Skeletal muscle satellite cell (primary cell): ENCODE measurements at regions not wholly inside any gene's neighbourhood (a gene's known extent, or its start where the extent isn't known, plus 50 kb on each side); places are given as distances from the start of the nearest gene placed in this dataset.

Experiments
- H3K27me3 ChIP-seq: 2 replicates; pipeline ENCODE4 v1.7.0; 2013; ENCODE audit warnings: low read length; ENCODE audit not compliant: control insufficient read depth, insufficient read depth
- H3K36me3 ChIP-seq: 2 replicates; pipeline ENCODE4 v1.7.0; 2013; ENCODE audit warnings: mild to moderate bottlenecking, control low read depth, low read length; ENCODE audit not compliant: insufficient read depth
- H3K4me1 ChIP-seq: 2 replicates; pipeline ENCODE4 v1.7.0; 2013; ENCODE audit warnings: low read length; ENCODE audit not compliant: control insufficient read depth, insufficient read depth
- H3K4me2 ChIP-seq: 2 replicates; pipeline ENCODE4 v1.7.0; 2013; ENCODE audit warnings: mild to moderate bottlenecking, low read length
- H3K4me3 ChIP-seq: 2 replicates; pipeline ENCODE4 v1.7.0; 2013; ENCODE audit warnings: low read length
- H3K9ac ChIP-seq: 2 replicates; pipeline ENCODE4 v1.7.0; 2013; ENCODE audit warnings: mild to moderate bottlenecking, low read depth, low read length, moderate library complexity
- H3K9me3 ChIP-seq: replicated peaks from 2 replicates; pipeline ENCODE4 v1.7.0; 2013; ENCODE audit warnings: mild to moderate bottlenecking, control low read depth, low read length

DNA sequence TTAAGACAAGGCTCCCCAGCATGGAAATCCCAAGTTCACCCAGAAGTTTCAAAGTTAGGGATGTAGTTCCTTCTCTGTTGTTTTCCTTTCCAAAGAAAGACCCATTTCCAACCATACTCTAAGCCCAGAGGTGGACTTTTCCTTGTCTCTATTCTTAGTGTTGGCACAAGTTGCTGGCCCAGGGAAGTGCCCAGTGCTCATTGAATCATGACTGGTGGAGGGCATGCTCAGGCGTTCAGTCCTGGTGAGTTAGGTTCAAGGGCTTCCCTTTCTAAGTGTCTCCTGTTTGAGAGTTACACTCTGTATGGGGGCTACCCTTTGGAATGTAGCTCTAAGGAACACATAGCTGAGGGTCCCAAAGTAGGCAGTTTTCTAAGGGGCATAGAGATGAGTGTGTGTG lies 389.5 kb downstream of the KCNRG start:
- Histone ChIP-seq H3K9me3 (no peaks in the 10 kb centered on the region), H3K27me3 (peaks cover 7% of the 10 kb centered on the region), H3K36me3 (no peaks in the 10 kb centered on the region), H3K4me2 (no peak overlapping the region), H3K4me3 (no peak overlapping the region), H3K4me1 (peaks cover 26% of the 10 kb centered on the region), H3K9ac (no peak overlapping the region)

DNA sequence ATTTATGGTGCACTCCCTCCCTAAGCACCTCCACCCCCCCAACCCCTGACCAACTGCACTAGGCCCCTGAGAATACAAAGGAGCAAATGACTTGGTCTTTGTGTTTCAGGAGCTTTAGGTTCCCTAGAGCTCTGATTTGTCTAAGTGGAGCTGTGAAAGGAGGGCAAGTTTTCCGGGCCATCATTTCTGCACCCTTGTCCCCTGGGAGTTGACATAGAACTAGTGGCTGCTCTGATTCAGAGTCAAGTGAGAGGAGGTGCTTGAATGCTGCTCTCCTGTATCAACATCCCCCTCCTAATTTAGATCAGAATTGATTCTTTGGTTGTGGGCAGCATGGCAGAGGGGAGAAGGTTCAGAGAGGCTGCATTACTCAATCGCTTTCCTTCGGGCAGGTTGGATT lies 391.6 kb downstream of the KCNRG start:
- H3K4me2 ChIP-seq: no peak overlapping the region

DNA sequence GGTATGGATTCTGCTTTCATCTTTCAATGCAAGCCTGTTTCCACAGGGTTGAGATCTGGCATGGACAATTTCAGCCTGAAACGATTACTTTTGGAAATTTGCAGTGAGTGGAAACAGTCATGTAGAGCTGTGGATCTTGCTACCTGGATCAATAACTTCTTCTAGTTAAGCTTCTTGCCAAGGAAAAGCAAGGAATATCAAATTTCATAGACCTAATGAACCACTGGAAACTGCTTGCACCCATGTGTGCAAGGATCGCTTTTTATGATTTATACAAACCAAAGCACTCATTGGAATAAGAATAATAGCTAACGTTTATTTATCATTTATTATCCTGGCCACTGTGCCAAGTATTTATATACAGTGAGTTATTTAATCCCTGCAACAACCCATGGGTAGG lies 392.8 kb downstream of the KCNRG start:
- Histone ChIP-seq H3K9me3 (no peaks in the 10 kb centered on the region), H3K27me3 (peaks cover 3% of the 10 kb centered on the region), H3K4me3 (no peak overlapping the region), H3K36me3 (no peaks in the 10 kb centered on the region), H3K4me1 (peaks cover 25% of the 10 kb centered on the region), H3K4me2 (no peak overlapping the region), H3K9ac (no peak overlapping the region)

More for the DNA sequence above, 391.6 kb downstream of the KCNRG start:
- Histone ChIP-seq H3K9ac (no peak overlapping the region), H3K4me3 (no peak overlapping the region), H3K9me3 (no peaks in the 10 kb centered on the region), H3K36me3 (no peaks in the 10 kb centered on the region), H3K4me1 (peaks cover 21% of the 10 kb centered on the region), H3K27me3 (peaks cover 7% of the 10 kb centered on the region)

DNA sequence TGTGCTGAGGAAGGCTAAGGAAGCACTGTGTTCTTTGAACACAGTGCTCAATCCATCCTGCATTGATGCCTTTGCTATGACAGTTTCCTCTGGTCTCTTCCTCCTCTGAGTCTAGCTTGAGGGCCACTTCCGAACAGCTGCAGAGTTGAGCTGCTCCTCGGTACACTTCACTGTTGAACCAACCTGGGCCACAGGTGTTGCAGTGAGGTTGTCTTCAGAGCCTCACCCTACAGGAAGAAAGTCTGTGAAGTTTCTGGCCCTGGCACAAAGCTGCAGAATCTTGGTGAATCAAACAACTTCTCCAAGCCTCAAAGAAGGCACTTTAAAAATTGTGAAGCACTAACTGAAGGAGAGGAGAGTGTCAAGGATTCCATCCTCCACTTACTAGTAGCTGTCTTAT lies 394.0 kb downstream of the KCNRG start:
- Histone ChIP-seq H3K36me3 (no peaks in the 10 kb centered on the region), H3K9ac (no peak overlapping the region), H3K4me2 (no peak overlapping the region), H3K4me3 (no peak overlapping the region), H3K9me3 (no peaks in the 10 kb centered on the region), H3K4me1 (peaks cover 25% of the 10 kb centered on the region), H3K27me3 (no peaks in the 10 kb centered on the region)

DNA sequence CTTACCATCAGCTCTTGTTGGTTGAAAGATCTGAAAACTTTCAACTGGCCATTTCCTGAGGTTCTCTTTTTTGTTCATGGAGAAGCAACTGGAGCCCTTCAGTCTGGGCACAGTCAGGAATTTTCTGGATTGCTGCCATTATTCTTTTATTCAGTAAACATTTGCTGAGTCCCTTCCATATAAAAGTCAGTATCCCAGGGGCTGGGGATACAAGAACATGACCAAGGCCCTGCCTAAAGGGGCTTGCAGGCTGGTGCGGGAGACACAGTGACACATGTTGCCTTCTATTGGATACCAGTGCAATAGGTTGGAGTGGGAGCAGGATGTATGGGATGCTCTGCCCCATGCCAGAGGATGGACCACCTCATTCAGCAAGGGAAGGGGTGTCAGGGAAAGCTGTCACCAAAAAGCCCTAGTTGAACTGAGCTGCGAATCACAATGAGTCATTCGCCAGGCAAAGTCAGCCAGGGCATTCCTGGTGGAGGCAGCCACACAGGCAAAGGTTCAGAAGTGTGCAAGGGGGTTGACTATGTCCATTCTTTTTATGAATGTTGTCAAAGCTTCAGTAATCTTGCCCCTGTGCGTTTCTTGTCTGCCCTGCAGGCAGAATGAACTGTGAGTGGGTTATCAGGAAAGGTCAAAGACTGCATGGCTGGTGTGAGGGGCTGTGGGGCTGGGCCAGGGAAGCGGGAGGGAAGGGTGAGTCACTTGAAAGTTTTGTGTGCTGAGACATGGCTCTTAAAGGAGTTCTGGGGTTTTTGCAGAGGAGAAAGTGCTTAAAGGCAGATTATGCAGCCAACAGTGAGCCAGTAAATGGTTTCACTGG lies 395.9 kb downstream of the KCNRG start:
- no peaks in the 10 kb centered on the region for H3K36me3 ChIP-seq
- H3K4me3 ChIP-seq: no peak overlapping the region
- H3K4me2 ChIP-seq: peak overlapping the region; percentile 61
- H3K27me3 ChIP-seq: no peaks in the 10 kb centered on the region
- no peaks in the 10 kb centered on the region for H3K9me3 ChIP-seq
- H3K9ac ChIP-seq: no peak overlapping the region
- peaks cover 25% of the 10 kb centered on the region for H3K4me1 ChIP-seq

DNA sequence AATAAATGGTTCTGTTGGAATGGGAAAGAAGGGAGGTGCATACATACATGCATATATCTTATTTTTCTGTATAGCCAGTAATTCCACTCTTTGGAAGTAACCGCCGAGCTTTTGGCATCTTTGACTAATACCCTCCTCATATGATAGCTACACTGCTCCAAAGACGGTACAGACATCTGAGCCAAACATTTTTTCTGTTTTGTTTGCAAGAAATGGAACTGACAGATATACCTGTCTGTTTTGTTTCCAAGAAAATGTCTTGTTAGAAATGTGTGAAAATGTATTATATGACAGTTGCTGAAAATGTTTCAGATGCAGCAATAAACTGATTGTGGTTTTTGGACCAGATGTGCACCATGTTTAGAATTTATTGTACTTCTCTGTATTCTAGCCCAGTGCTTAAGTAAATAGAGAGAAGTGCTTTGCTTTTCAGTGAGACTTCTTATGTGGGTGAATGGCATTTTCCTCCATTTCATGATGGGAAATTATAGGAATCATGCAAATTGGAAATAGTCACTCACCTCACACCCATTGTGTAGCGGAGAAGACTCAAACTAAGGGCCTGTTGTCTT lies 396.9 kb downstream of the KCNRG start:
- Histone ChIP-seq H3K9me3 (no peaks in the 10 kb centered on the region), H3K4me3 (no peak overlapping the region), H3K36me3 (no peaks in the 10 kb centered on the region), H3K4me1 (peaks cover 25% of the 10 kb centered on the region), H3K4me2 (peak overlapping the region; percentile 4), H3K27me3 (no peaks in the 10 kb centered on the region), H3K9ac (no peak overlapping the region)

DNA sequence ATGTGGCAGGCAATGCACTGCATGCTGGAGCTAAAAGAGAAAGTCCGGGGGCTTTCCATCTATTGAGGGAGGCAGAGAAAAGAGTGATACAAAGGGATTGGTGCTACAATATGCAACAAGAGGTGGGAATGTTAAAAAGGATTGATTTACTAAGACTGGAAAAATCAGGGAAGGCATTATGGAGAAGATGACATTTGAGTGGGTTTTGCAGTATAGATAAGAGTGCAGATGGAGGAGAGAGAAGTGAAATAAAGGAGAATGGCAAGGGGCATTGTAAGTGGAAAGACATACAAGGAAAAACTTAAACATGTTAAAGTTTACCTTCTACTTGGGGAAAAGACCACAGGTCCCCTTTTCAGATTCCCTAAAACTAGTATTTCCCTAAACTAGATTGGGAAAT lies 399.4 kb downstream of the KCNRG start:
- peaks cover 28% of the 10 kb centered on the region for H3K4me1 ChIP-seq
- no peaks in the 10 kb centered on the region for H3K36me3 ChIP-seq
- H3K4me3 ChIP-seq: no peak overlapping the region
- no peaks in the 10 kb centered on the region for H3K9me3 ChIP-seq
- H3K4me2 ChIP-seq: no peak overlapping the region
- H3K9ac ChIP-seq: no peak overlapping the region
- no peaks in the 10 kb centered on the region for H3K27me3 ChIP-seq

DNA sequence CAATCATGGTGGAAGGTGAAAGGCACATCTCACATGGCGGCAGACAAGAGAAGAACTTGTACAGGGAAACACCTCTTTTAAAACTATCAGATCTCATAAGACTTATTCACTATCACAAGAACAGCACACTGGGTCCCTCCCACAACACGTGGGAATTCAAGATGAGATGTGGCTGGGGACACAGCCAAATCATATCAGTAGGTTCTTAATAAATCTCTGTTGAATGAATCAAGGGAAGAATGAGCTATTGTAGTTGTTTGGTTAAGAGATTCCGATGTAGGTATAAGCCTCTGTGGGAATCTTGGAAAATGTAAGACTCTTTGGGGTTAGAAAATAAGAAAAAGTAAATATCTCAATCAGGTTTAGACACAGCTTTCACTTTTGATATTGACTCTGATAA lies 400.2 kb downstream of the KCNRG start:
- no peaks in the 10 kb centered on the region for H3K36me3 ChIP-seq
- no peaks in the 10 kb centered on the region for H3K9me3 ChIP-seq
- H3K4me2 ChIP-seq: no peak overlapping the region
- H3K27me3 ChIP-seq: no peaks in the 10 kb centered on the region
- H3K9ac ChIP-seq: no peak overlapping the region
- peaks cover 33% of the 10 kb centered on the region for H3K4me1 ChIP-seq
- no peak overlapping the region for H3K4me3 ChIP-seq

DNA sequence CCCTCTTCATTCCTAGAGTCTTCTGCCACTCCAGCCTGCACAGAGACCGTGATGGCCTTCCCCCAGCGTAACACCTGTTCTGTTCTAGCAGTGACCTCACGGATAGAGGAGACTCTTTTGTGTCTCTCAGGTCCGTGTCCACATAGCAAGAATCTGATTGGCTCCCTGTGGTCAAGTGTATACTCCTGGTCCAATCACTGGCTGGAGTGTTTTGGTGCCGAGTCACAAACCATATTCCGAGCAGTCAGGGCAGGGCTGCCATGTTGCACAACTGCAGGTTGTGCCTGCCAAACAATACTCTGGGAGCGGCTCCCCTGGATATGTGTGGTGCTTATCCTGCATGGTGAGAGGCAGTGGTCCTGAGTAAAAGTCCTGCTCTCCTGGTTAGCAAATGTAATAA lies 402.4 kb downstream of the KCNRG start:
- Histone ChIP-seq H3K9ac (no peak overlapping the region), H3K36me3 (no peaks in the 10 kb centered on the region), H3K4me3 (no peak overlapping the region), H3K4me2 (no peak overlapping the region), H3K4me1 (peaks cover 28% of the 10 kb centered on the region), H3K27me3 (no peaks in the 10 kb centered on the region), H3K9me3 (no peaks in the 10 kb centered on the region)

DNA sequence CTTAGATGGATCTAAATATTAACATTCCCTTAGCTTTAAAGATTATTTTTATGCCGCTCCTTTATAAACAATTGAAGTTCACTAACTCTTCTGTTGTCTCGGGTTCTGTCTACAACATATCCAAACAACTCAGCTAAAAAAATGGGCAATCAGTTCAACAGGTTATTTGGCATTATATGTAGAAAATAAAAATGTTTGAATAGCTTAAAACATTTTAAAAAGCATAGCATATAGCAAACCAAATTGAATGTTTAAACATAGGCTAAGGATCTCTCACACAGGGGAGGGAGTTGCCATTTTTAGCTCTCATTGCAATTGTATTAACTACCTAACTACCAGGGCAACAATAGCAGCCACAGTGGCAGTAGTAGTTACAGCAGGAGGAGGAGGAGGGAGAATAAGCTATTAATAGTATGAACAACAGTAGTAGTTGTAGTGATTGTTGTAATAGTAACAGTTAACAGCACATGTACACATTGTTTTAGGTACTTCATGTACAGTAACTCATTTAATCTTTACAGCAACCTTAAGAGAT lies 404.2 kb downstream of the KCNRG start:
- Histone ChIP-seq H3K27me3 (no peaks in the 10 kb centered on the region), H3K36me3 (no peaks in the 10 kb centered on the region), H3K4me3 (no peak overlapping the region), H3K9ac (no peak overlapping the region), H3K4me2 (no peak overlapping the region), H3K9me3 (no peaks in the 10 kb centered on the region), H3K4me1 (peaks cover 24% of the 10 kb centered on the region)

DNA sequence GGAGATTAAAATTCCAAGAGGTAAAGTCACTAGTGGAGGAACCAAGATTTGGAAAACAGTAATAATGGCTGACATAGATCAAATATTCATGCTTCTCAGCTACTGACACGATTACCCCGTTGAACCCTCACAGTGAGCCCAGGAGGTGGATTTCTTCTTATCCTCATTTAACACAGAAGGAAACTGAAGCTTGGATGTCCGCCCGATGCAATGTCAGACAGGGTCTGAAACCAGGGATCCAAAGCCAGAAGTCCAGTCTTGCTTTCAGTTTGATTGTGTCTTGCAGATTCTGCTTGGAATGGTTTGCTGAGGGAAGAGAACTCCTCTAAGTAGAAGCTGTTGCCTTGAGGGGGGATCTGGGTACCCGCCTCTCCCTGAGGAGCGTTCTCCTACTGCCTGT lies 404.7 kb downstream of the KCNRG start:
- Histone ChIP-seq H3K4me2 (no peak overlapping the region), H3K27me3 (no peaks in the 10 kb centered on the region), H3K9ac (no peak overlapping the region), H3K4me1 (peaks cover 24% of the 10 kb centered on the region), H3K9me3 (no peaks in the 10 kb centered on the region), H3K4me3 (no peak overlapping the region), H3K36me3 (no peaks in the 10 kb centered on the region)
